ENCODE measurements at regions not wholly inside any gene's neighbourhood (a gene's known extent, or its start where the extent isn't known, plus 50 kb on each side); places are given as distances from the start of the nearest gene placed in this dataset.

GRCh38 chr1:229887043-229887822 is 179.8 kb upstream of the GALNT2 start:
- no peak for TF ChIP-seq CTCF (IDR thresholded peaks at IDR 0.05; ENCODE audit: low read depth, low read length)
- no peak for TF ChIP-seq MAX (IDR thresholded peaks at IDR 0.05; ENCODE audit: low read depth, low read length)
- no peak for TF ChIP-seq POLR2A (IDR thresholded peaks at IDR 0.05; ENCODE audit: extremely low read depth, insufficient read length)

All from NB4 (cell line).